Naive thymus-derived CD4-positive, alpha-beta T cell (primary cell): ENCODE measurements at regions not wholly inside any gene's neighbourhood (a gene's known extent, or its start where the extent isn't known, plus 50 kb on each side); places are given as distances from the start of the nearest gene placed in this dataset.

ENCODE experiments used
- ATAC-seq: fragments of 150-1000 bp; cut with Tn5 transposase; 2 replicates; pipeline ENCODE4 v1.10.0; 2021; ENCODE audit warnings: mild to moderate bottlenecking, moderate library complexity
- CTCF ChIA-PET: fragments of 350-600 bp; sonication (Branson Sonifier 250); formaldehyde crosslinking; loops from one replicate; lab custom pipeline; 2021; ENCODE audit warnings: antibody characterized with exemption; lab: Charles Lee
- POLR2A ChIA-PET: fragments of 350-600 bp; sonication (Branson Sonifier 250); formaldehyde crosslinking; loops from one replicate; lab custom pipeline; 2021; ENCODE audit warnings: antibody characterized with exemption, inconsistent platforms; lab: Charles Lee
- DNase-seq, 9 donors: peaks; one replicate each; pipeline versions ENCODE4 v3.0.0 to v3.0.0-alpha.2; 2020 to 2022; ENCODE audit warnings: mixed read lengths in 1 of 9
- H3K27ac ChIP-seq: one replicate; pipeline ENCODE4 v1.7.0; 2013; ENCODE audit warnings: mild to moderate bottlenecking, low read depth, low read length, moderate library complexity
- H3K27me3 ChIP-seq, 2 donors: one replicate each; pipeline ENCODE4 v1.7.0; 2013; ENCODE audit warnings: low read length in 2 of 2, mild to moderate bottlenecking in 2 of 2, moderate library complexity in 2 of 2; ENCODE audit not compliant: control insufficient read depth in 2 of 2, insufficient read depth in 2 of 2
- H3K36me3 ChIP-seq, 3 experiments: 1 replicate in 2 of 3; 2 replicates in 1 of 3; pipeline ENCODE4 v1.7.0; 2013; ENCODE audit warnings: low read length in 3 of 3, mild to moderate bottlenecking in 3 of 3, moderate library complexity in 1 of 3; ENCODE audit not compliant: insufficient read depth in 3 of 3, control insufficient read depth in 2 of 3
- H3K4me1 ChIP-seq, 2 donors: one replicate each; pipeline ENCODE4 v1.7.0; 2013; ENCODE audit warnings: low read length in 2 of 2, mild to moderate bottlenecking in 2 of 2, moderate library complexity in 1 of 2; ENCODE audit not compliant: control insufficient read depth in 2 of 2, insufficient read depth in 2 of 2
- H3K4me3 ChIP-seq: 2 replicates; pipeline ENCODE4 v1.7.0; 2013; ENCODE audit warnings: mild to moderate bottlenecking, low read length
- H3K9me3 ChIP-seq, 3 experiments: 1 replicate in 2 of 3; 2 replicates in 1 of 3; pipeline ENCODE4 v1.7.0; 2013; ENCODE audit warnings: low read length in 3 of 3; ENCODE audit not compliant: control insufficient read depth in 2 of 3
- H3K27ac Mint-ChIP-seq, 9 donors: one replicate each; pipeline ENCODE4 v1.8.0; 2020 to 2022; ENCODE audit warnings: mixed read lengths in 9 of 9, mild to moderate bottlenecking in 8 of 9, moderate library complexity in 5 of 9, inconsistent platforms in 2 of 9
- H3K27me3 Mint-ChIP-seq, 5 donors: one replicate each; pipeline ENCODE4 v1.8.0; 2021 to 2022; ENCODE audit warnings: mixed read lengths in 5 of 5, mild to moderate bottlenecking in 1 of 5
- H3K36me3 Mint-ChIP-seq, 5 donors: one replicate each; pipeline ENCODE4 v1.8.0; 2020 to 2022; ENCODE audit warnings: mixed read lengths in 5 of 5, mild to moderate bottlenecking in 3 of 5, inconsistent platforms in 1 of 5
- H3K4me1 Mint-ChIP-seq, 7 donors: one replicate each; pipeline ENCODE4 v1.8.0; 2020 to 2022; ENCODE audit warnings: mixed read lengths in 7 of 7, mild to moderate bottlenecking in 3 of 7, inconsistent platforms in 1 of 7
- H3K4me3 Mint-ChIP-seq, 10 donors: one replicate each; pipeline ENCODE4 v1.8.0; 2020 to 2022; ENCODE audit warnings: mild to moderate bottlenecking in 10 of 10, mixed read lengths in 10 of 10, moderate library complexity in 6 of 10, inconsistent platforms in 2 of 10
- H3K9me3 Mint-ChIP-seq, 11 donors: one replicate each; pipeline ENCODE4 v1.8.0; 2020 to 2022; ENCODE audit warnings: mixed read lengths in 11 of 11, mild to moderate bottlenecking in 4 of 11, inconsistent platforms in 1 of 11, moderate library complexity in 1 of 11
- intact Hi-C, 2 donors: fragments of 100-400 bp; cut with micrococcal nuclease; formaldehyde crosslinking; loops; one replicate each; pipeline ENCODE4 v1.15.1; 2023

DNA sequence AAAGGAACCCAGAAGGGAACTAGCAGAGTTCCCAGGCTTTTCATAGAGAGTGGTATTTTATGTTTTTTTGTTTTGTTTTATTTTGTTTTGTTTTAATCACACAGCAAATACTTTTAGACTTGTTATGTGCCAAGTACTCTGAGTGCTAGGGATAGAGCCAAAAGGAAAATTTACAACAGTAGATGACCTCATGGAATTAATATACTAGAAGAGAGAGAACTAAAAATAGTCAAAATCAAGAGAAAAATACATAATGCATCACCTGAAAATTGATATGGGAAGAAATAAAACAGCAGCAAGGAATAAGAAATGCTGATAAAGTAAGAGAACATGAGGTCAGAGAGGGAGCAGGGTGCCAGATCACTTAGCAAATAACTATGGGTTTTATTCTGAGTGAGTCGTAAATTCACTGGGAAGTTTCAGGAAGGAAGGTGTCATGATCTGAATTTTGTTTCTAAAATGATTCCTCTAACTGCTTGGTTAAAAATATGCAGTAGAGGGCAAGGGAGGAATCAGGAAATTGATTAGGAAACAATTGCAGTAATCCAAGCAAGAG lies 351.0 kb downstream of the ANKRD7 start:
- POLR2A ChIA-PET: no interaction called here
- no peak for ATAC-seq
- Histone ChIP-seq H3K27me3 (no peaks in the 10 kb centered on the region), H3K4me1 (no peaks in the 10 kb centered on the region), H3K36me3 (peaks cover 0 to 4% (median 0%) of the 10 kb centered on the region in 3 experiments), H3K27ac (no peak overlapping the region), H3K9me3 (no peaks in the 10 kb centered on the region), H3K4me3 (no peak overlapping the region)
- Mint-ChIP-seq H3K9me3 (peaks cover 0 to 4% (median 0%) of the 10 kb centered on the region in 11 donors), H3K4me1 (peaks cover 0 to under 1% (median 0%) of the 10 kb centered on the region in 7 donors), H3K27me3 (no peaks in the 10 kb centered on the region), H3K27ac (no peak overlapping the region), H3K4me3 (no peak overlapping the region), H3K36me3 (no peaks in the 10 kb centered on the region)
- intact Hi-C loops: no loop called here
- DNase-seq: no peak
- CTCF ChIA-PET: no interaction called here

GRCh38 chr7:118580743-118581382 lies 356.4 kb downstream of the ANKRD7 start:
- Mint-ChIP-seq H3K27me3 (no peaks in the 10 kb centered on the region), H3K36me3 (no peaks in the 10 kb centered on the region), H3K4me3 (no peak overlapping the region), H3K27ac (no peak overlapping the region), H3K9me3 (peaks cover 0 to 11% (median 1%) of the 10 kb centered on the region in 11 donors), H3K4me1 (no peaks in the 10 kb centered on the region)
- DNase-seq (no peak), ATAC-seq (no peak)
- no peaks in the 10 kb centered on the region for H3K9me3 ChIP-seq
- ChIA-PET POLR2A (no interaction called here), CTCF (no interaction called here)
- no peak overlapping the region for H3K27ac ChIP-seq
- H3K4me1 ChIP-seq: no peaks in the 10 kb centered on the region
- H3K27me3 ChIP-seq: no peaks in the 10 kb centered on the region
- no peaks in the 10 kb centered on the region for H3K36me3 ChIP-seq
- H3K4me3 ChIP-seq: no peak overlapping the region
- intact Hi-C loops: no loop called here

DNA sequence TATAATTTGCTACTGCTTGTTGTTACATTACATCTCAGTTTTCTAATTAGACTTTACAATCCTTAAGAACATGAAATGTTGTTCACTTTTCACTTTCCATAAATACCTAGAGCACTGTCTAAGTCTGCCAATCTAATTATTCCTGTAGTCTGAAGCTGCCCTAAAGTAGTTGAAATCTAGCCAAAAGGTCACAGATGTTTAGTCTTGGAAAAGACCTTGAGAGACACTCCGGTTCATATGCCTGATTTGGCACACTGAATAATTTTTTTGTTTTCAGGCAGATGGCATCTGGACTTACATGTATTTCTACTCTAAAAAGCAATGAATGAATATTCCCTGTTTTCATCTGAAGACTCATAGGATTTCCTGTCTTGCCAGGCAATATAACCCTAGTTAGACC lies 359.1 kb downstream of the ANKRD7 start:
- no peaks in the 10 kb centered on the region for H3K4me1 ChIP-seq
- ChIA-PET CTCF (no interaction called here), POLR2A (no interaction called here)
- no peaks in the 10 kb centered on the region for H3K4me1 Mint-ChIP-seq
- H3K4me3 Mint-ChIP-seq: no peak overlapping the region
- no peaks in the 10 kb centered on the region for H3K27me3 Mint-ChIP-seq
- no peak for DNase-seq
- no peaks in the 10 kb centered on the region for H3K27me3 ChIP-seq
- H3K4me3 ChIP-seq: no peak overlapping the region
- intact Hi-C loops: no loop called here
- ATAC-seq: no peak
- no peak overlapping the region for H3K27ac Mint-ChIP-seq
- H3K27ac ChIP-seq: no peak overlapping the region
- H3K9me3 Mint-ChIP-seq: peaks cover 0 to 15% (median 6%) of the 10 kb centered on the region in 11 donors
- H3K36me3 Mint-ChIP-seq: no peaks in the 10 kb centered on the region
- peaks cover 0 to 7% (median 0%) of the 10 kb centered on the region in 3 experiments for H3K9me3 ChIP-seq
- no peaks in the 10 kb centered on the region for H3K36me3 ChIP-seq

- ChIA-PET CTCF (no interaction called here), POLR2A (no interaction called here)
- intact Hi-C loops: no loop called here
- Mint-ChIP-seq H3K36me3 (no peaks in the 10 kb centered on the region), H3K27ac (no peak overlapping the region), H3K4me1 (no peaks in the 10 kb centered on the region), H3K4me3 (no peak overlapping the region), H3K9me3 (peaks cover 2 to 21% (median 11%) of the 10 kb centered on the region in 11 donors), H3K27me3 (no peaks in the 10 kb centered on the region)
- Histone ChIP-seq H3K9me3 (peaks cover 0 to 7% (median 0%) of the 10 kb centered on the region in 3 experiments), H3K4me1 (no peaks in the 10 kb centered on the region), H3K36me3 (no peaks in the 10 kb centered on the region), H3K4me3 (no peak overlapping the region), H3K27me3 (no peaks in the 10 kb centered on the region), H3K27ac (no peak overlapping the region)
- DNase-seq (no peak), ATAC-seq (no peak)
Observed at GRCh38 chr7:118586248-118586647, 361.7 kb downstream of the ANKRD7 start.

DNA sequence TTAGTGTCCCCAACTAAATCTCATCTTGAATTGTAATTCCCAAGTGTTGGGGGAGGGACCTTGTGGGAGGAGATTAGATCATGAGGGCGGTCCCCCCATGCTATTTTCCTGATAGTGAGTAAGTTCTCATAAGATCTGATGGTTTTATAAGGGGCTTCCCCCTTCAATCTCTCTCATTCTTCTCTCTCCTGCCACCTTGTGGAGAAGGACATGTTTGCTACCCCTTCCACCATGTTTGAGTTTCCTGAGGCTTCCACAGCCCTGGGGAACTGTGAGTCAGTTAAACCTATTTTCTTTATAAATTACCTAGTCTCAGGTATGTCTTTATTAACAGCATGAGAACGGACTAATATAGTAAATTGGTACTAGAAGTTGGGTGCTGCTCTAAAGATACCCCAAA lies 365.6 kb downstream of the ANKRD7 start:
- Mint-ChIP-seq H3K27me3 (no peaks in the 10 kb centered on the region), H3K9me3 (peaks cover 2 to 21% (median 11%) of the 10 kb centered on the region in 11 donors), H3K4me3 (no peak overlapping the region), H3K36me3 (no peaks in the 10 kb centered on the region), H3K4me1 (no peaks in the 10 kb centered on the region), H3K27ac (no peak overlapping the region)
- no peaks in the 10 kb centered on the region for H3K36me3 ChIP-seq
- DNase-seq (no peak), ATAC-seq (no peak)
- intact Hi-C loops: no loop called here
- H3K4me1 ChIP-seq: no peaks in the 10 kb centered on the region
- H3K9me3 ChIP-seq: peaks cover 0 to 7% (median 0%) of the 10 kb centered on the region in 3 experiments
- no peak overlapping the region for H3K27ac ChIP-seq
- no peaks in the 10 kb centered on the region for H3K27me3 ChIP-seq
- ChIA-PET POLR2A (no interaction called here), CTCF (no interaction called here)
- H3K4me3 ChIP-seq: no peak overlapping the region

DNA sequence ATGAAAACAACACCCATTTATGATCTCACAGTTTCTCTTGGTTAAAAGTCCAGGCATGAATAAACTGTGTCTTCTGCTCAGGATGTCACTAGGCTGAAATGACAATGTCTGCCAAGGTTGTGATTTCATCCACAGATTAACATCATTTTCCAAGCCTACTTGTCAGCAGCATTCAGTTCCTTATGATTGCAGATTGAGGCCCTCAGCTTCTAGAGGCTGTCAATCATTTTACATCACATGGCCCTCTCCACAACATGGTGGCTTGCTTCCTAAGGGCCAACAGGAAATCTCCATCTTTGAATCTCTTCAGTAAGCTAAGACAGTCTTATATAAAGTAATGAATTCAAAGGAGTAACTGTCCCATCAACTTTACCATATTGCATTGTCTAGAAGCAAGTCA lies 377.6 kb downstream of the ANKRD7 start:
- ATAC-seq (no peak), DNase-seq (no peak)
- Mint-ChIP-seq H3K27me3 (no peaks in the 10 kb centered on the region), H3K36me3 (no peaks in the 10 kb centered on the region), H3K9me3 (peaks cover 0 to 7% (median 1%) of the 10 kb centered on the region in 11 donors), H3K4me1 (no peaks in the 10 kb centered on the region), H3K27ac (no peak overlapping the region), H3K4me3 (no peak overlapping the region)
- no peaks in the 10 kb centered on the region for H3K9me3 ChIP-seq
- H3K27ac ChIP-seq: no peak overlapping the region
- intact Hi-C loops: no loop called here
- no peaks in the 10 kb centered on the region for H3K36me3 ChIP-seq
- POLR2A ChIA-PET: no interaction called here
- no peaks in the 10 kb centered on the region for H3K4me1 ChIP-seq
- CTCF ChIA-PET: no interaction called here
- H3K27me3 ChIP-seq: no peaks in the 10 kb centered on the region
- no peak overlapping the region for H3K4me3 ChIP-seq

- Mint-ChIP-seq H3K27me3 (no peaks in the 10 kb centered on the region), H3K9me3 (peaks cover 0 to 13% (median 2%) of the 10 kb centered on the region in 11 donors), H3K36me3 (no peaks in the 10 kb centered on the region), H3K4me1 (no peaks in the 10 kb centered on the region), H3K27ac (no peak overlapping the region), H3K4me3 (no peak overlapping the region)
- POLR2A ChIA-PET: no interaction called here
- no peak overlapping the region for H3K4me3 ChIP-seq
- ATAC-seq (no peak), DNase-seq (no peak)
- H3K36me3 ChIP-seq: no peaks in the 10 kb centered on the region
- no peaks in the 10 kb centered on the region for H3K9me3 ChIP-seq
- no peak overlapping the region for H3K27ac ChIP-seq
- H3K27me3 ChIP-seq: no peaks in the 10 kb centered on the region
- intact Hi-C loops: no loop called here
- H3K4me1 ChIP-seq: no peaks in the 10 kb centered on the region
- CTCF ChIA-PET: no interaction called here
Observed at GRCh38 chr7:118606602-118607001, 382.1 kb downstream of the ANKRD7 start.
